ENCODE measurements at regions not wholly inside any gene's neighbourhood (a gene's known extent, or its start where the extent isn't known, plus 50 kb on each side); places are given as distances from the start of the nearest gene placed in this dataset.

- DNase-seq (ENCODE audit: low read depth in 1 of 2, low spot score in 1 of 2) = no peak
- Histone ChIP-seq H3K27me3 (ENCODE audit: insufficient read depth, poor library complexity, severe bottlenecking) (no peaks in the 10 kb centered on the region), H3K27ac (replicated peaks) (no peak overlapping the region), H3K4me3 (replicated peaks; ENCODE audit: insufficient read depth, low read length) (no peak overlapping the region)
- TF ChIP-seq REST (IDR thresholded peaks at IDR 0.05; ENCODE audit: insufficient replicate concordance, low read depth) = no peak
- no peak for TF ChIP-seq SPI1 (IDR thresholded peaks at IDR 0.05; ENCODE audit: borderline replicate concordance, low read depth)
- no peak for TF ChIP-seq CTCF (IDR thresholded peaks at IDR 0.05; ENCODE audit: insufficient read depth, low read length)
- no peak for TF ChIP-seq POLR2AphosphoS5 (IDR thresholded peaks at IDR 0.05; ENCODE audit: low read depth)
- TF ChIP-seq GABPA (IDR thresholded peaks at IDR 0.05; ENCODE audit: low read depth) = no peak
Measured at GRCh38 chr10:10967581-10968256, 50.0 kb upstream of the CELF2 start.

All from HL-60 (cell line).